H1 (cell line): ENCODE measurements at regions not wholly inside any gene's neighbourhood (a gene's known extent, or its start where the extent isn't known, plus 50 kb on each side); places are given as distances from the start of the nearest gene placed in this dataset.

Source experiments
- CTCF ChIA-PET: fragments of 300-600 bp; sonication (Branson Sonifier 250); formaldehyde crosslinking; loops from one replicate; lab custom pipeline; 2021; ENCODE audit not compliant: partially characterized antibody; lab: Charles Lee
- POLR2A ChIA-PET: fragments of 300-600 bp; sonication (Branson Sonifier 250); formaldehyde crosslinking; loops from one replicate; lab custom pipeline; 2021; ENCODE audit warnings: inconsistent platforms; ENCODE audit not compliant: partially characterized antibody; lab: Charles Lee
- DNase-seq, 2 experiments: peaks; one replicate each; pipeline versions ENCODE4 v3.0.0 to v3.0.0-alpha.2; 2010 to 2022; ENCODE audit warnings: low spot score in 2 of 2, low read depth in 1 of 2, mixed read lengths in 1 of 2
- FAIRE-seq: peaks from 2 replicates; lab custom pipeline; 2011; peaks lifted over from hg19 to GRCh38; lab: Jason Lieb, UNC
- H2AFZ ChIP-seq: 2 replicates; pipeline ENCODE4 v1.8.1; 2012; ENCODE audit warnings: low read length, inconsistent platforms
- H2AK5ac ChIP-seq: 2 replicates; pipeline ENCODE4 v1.6.1; 2013; ENCODE audit warnings: low read depth, low read length
- H2BK120ac ChIP-seq: replicated peaks from 2 replicates; pipeline ENCODE3; 2013; ENCODE audit warnings: low read depth, low read length, inconsistent platforms
- H2BK12ac ChIP-seq: 2 replicates; pipeline ENCODE4 v1.6.1; 2013; ENCODE audit warnings: low read depth, low read length
- H2BK15ac ChIP-seq: 2 replicates; pipeline ENCODE4 v1.6.1; 2013; ENCODE audit warnings: low read length
- H2BK20ac ChIP-seq: 2 replicates; pipeline ENCODE4 v1.6.1; 2013; ENCODE audit warnings: low read length
- H2BK5ac ChIP-seq: 2 replicates; pipeline ENCODE4 v1.6.1; 2013; ENCODE audit warnings: low read depth, low read length
- H3K14ac ChIP-seq: 2 replicates; pipeline ENCODE4 v1.6.1; 2013; ENCODE audit warnings: inconsistent platforms; ENCODE audit not compliant: insufficient read length
- H3K18ac ChIP-seq: 2 replicates; pipeline ENCODE4 v1.6.1; 2013; ENCODE audit warnings: low read length; ENCODE audit errors: extremely low read depth
- H3K23ac ChIP-seq: 2 replicates; pipeline ENCODE4 v1.6.1; 2013; ENCODE audit warnings: inconsistent platforms; ENCODE audit not compliant: insufficient read length
- H3K23me2 ChIP-seq: 2 replicates; pipeline ENCODE4 v1.6.1; 2013; ENCODE audit warnings: low read depth, low read length
- H3K27ac ChIP-seq: 2 replicates; pipeline ENCODE4 v1.6.1; 2011; ENCODE audit warnings: low read depth, low read length, inconsistent platforms
- H3K27me3 ChIP-seq, 4 experiments: replicated peaks in 1 of 4; 1 replicate in 1 of 4; 2 replicates in 3 of 4; pipeline versions ENCODE4 v1.6.1 to v1.8.1; 2011 to 2013; ENCODE audit warnings: low read length in 3 of 4, mild to moderate bottlenecking in 3 of 4, inconsistent platforms in 2 of 4, mixed read lengths in 2 of 4, moderate library complexity in 1 of 4; ENCODE audit not compliant: control insufficient read depth in 3 of 4, insufficient read depth in 3 of 4; ENCODE audit errors: extremely low read depth in 1 of 4
- H3K36me3 ChIP-seq, 4 experiments: 2 replicates each; pipeline versions ENCODE4 v1.6.1 to v1.8.1; 2011 to 2013; ENCODE audit warnings: mild to moderate bottlenecking in 4 of 4, low read length in 3 of 4, moderate library complexity in 2 of 4, control low read depth in 1 of 4, inconsistent platforms in 1 of 4; ENCODE audit not compliant: insufficient read depth in 4 of 4, control insufficient read depth in 2 of 4
- H3K4ac ChIP-seq: replicated peaks from 2 replicates; pipeline ENCODE3; 2013; ENCODE audit warnings: low read length, low read depth, mixed read lengths, inconsistent platforms; ENCODE audit not compliant: insufficient read length
- H3K4me1 ChIP-seq, 4 experiments: replicated peaks in 1 of 4; 1 replicate in 1 of 4; 2 replicates in 3 of 4; pipeline versions ENCODE4 v1.6.1 to v1.8.1; 2011 to 2013; ENCODE audit warnings: low read length in 3 of 4, inconsistent platforms in 2 of 4, mixed read lengths in 1 of 4; ENCODE audit not compliant: insufficient read depth in 4 of 4, control insufficient read depth in 3 of 4
- H3K4me2 ChIP-seq, 2 experiments: 2 replicates each; pipeline versions ENCODE4 v1.6.1 to v1.8.1; 2011 to 2013; ENCODE audit warnings: low read depth in 2 of 2, low read length in 2 of 2, control low read depth in 1 of 2, inconsistent platforms in 1 of 2, mild to moderate bottlenecking in 1 of 2; ENCODE audit not compliant: insufficient read depth in 1 of 2
- H3K4me3 ChIP-seq, 4 experiments: fragments of 200-600, 300-600 bp in 1 of 4; sonication (generic), shearing (Covaris generic), sonication (Bioruptor Twin) in 1 of 4; 2 replicates each; pipeline versions ENCODE4 v1.5.1 to v1.8.1; 2011 to 2016; ENCODE audit warnings: low read length in 4 of 4, low read depth in 3 of 4, control low read depth in 2 of 4, inconsistent platforms in 2 of 4, mild to moderate bottlenecking in 2 of 4, mixed read lengths in 1 of 4, moderate library complexity in 1 of 4; ENCODE audit not compliant: insufficient read depth in 2 of 4; ENCODE audit errors: extremely low read depth in 1 of 4
- H3K56ac ChIP-seq: replicated peaks from 2 replicates; pipeline ENCODE3; 2013; ENCODE audit warnings: low read depth, mild to moderate bottlenecking, mixed read lengths, low read length, inconsistent platforms; ENCODE audit not compliant: insufficient read length
- H3K79me1 ChIP-seq: 2 replicates; pipeline ENCODE4 v1.6.1; 2013; ENCODE audit warnings: low read depth, low read length, control low read depth
- H3K79me2 ChIP-seq, 2 experiments: 2 replicates each; pipeline versions ENCODE4 v1.6.1 to v1.8.1; 2012 to 2013; ENCODE audit warnings: low read length in 2 of 2, mild to moderate bottlenecking in 2 of 2, inconsistent platforms in 1 of 2; ENCODE audit not compliant: insufficient read depth in 2 of 2, control insufficient read depth in 1 of 2
- H3K9ac ChIP-seq, 4 experiments: replicated peaks in 1 of 4; 1 replicate in 1 of 4; 2 replicates in 3 of 4; pipeline versions ENCODE4 v1.6.1 to v1.8.1; 2011 to 2013; ENCODE audit warnings: low read depth in 3 of 4, low read length in 3 of 4, control low read depth in 2 of 4, mild to moderate bottlenecking in 2 of 4, moderate library complexity in 2 of 4, inconsistent platforms in 1 of 4; ENCODE audit errors: extremely low read depth in 1 of 4
- H3K9me3 ChIP-seq, 2 experiments: 2 replicates each; pipeline versions ENCODE4 v1.6.1 to v1.8.1; 2012 to 2013; ENCODE audit warnings: mild to moderate bottlenecking in 2 of 2, moderate library complexity in 2 of 2, control low read depth in 1 of 2, inconsistent platforms in 1 of 2, low read depth in 1 of 2, low read length in 1 of 2, mixed read lengths in 1 of 2; ENCODE audit not compliant: insufficient read depth in 2 of 2
- H4K20me1 ChIP-seq, 2 experiments: replicated peaks in 1 of 2; 2 replicates each; pipeline versions ENCODE3 to v1.8.1; 2011 to 2013; ENCODE audit warnings: inconsistent platforms in 2 of 2, low read length in 2 of 2, mild to moderate bottlenecking in 1 of 2; ENCODE audit not compliant: insufficient read depth in 2 of 2, control insufficient read depth in 1 of 2
- H4K5ac ChIP-seq: 2 replicates; pipeline ENCODE4 v1.6.1; 2013; ENCODE audit warnings: low read length, low read depth, mixed read lengths, inconsistent platforms; ENCODE audit not compliant: insufficient read length
- H4K8ac ChIP-seq: 2 replicates; pipeline ENCODE4 v1.8.0; 2013; ENCODE audit warnings: mild to moderate bottlenecking, moderate library complexity, low read length, inconsistent platforms; ENCODE audit not compliant: insufficient read depth; ENCODE audit errors: extremely low read depth
- H4K91ac ChIP-seq: replicated peaks from 2 replicates; pipeline ENCODE3; 2013; ENCODE audit warnings: low read length, mixed read lengths, inconsistent platforms; ENCODE audit not compliant: insufficient read length
- BCL11A ChIP-seq, 2 experiments: IDR thresholded peaks; one replicate each; pipeline ENCODE4 v1.6.1; 2011; ENCODE audit warnings: low read depth in 2 of 2, low read length in 2 of 2, mild to moderate bottlenecking in 2 of 2
- E2F6 ChIP-seq: IDR thresholded peaks from 2 replicates; pipeline ENCODE4 v1.6.1; 2012; ENCODE audit warnings: inconsistent platforms
- EGR1 ChIP-seq: IDR thresholded peaks from 2 replicates; pipeline ENCODE4 v1.6.1; 2011; ENCODE audit warnings: low read depth, low read length, borderline replicate concordance
- EZH2 ChIP-seq: fragments of 200-600 bp; sonication (generic); IDR thresholded peaks from 2 replicates; pipeline ENCODE4 v1.7.1; 2012; ENCODE audit warnings: low read depth, mild to moderate bottlenecking, moderate library complexity, low read length, inconsistent platforms; ENCODE audit not compliant: severe bottlenecking
- KDM1A ChIP-seq: fragments of 200-600, 300-600 bp; sonication (generic); IDR thresholded peaks from 2 replicates; pipeline ENCODE4 v1.7.1; 2016; ENCODE audit warnings: mild to moderate bottlenecking, low read length, borderline replicate concordance
- KDM5A ChIP-seq: fragments of 200-600 bp; IDR thresholded peaks from 2 replicates; pipeline ENCODE4 v1.7.1; 2012; ENCODE audit warnings: mild to moderate bottlenecking, low read length, inconsistent platforms, mixed read lengths
- MAFK ChIP-seq: IDR thresholded peaks from 2 replicates; pipeline ENCODE4 v1.6.1; 2012; ENCODE audit warnings: low read depth, mild to moderate bottlenecking, improper control_type of control experiment, low read length
- NANOG ChIP-seq: IDR thresholded peaks from 2 replicates; pipeline ENCODE4 v1.6.1; 2011; ENCODE audit warnings: low read length, low read depth, mild to moderate bottlenecking, inconsistent platforms; ENCODE audit not compliant: insufficient read depth, poor library complexity, severe bottlenecking
- NRF1 ChIP-seq: IDR thresholded peaks from 2 replicates; pipeline ENCODE4 v1.6.1; 2011; ENCODE audit warnings: mild to moderate bottlenecking, low read depth, low read length, improper control_type of control experiment
- PHF8 ChIP-seq: fragments of 200-600 bp; sonication (generic); conservative IDR thresholded peaks from 2 replicates; pipeline ENCODE4 v1.7.1; 2012; ENCODE audit warnings: low read depth, mild to moderate bottlenecking, inconsistent platforms, low read length, moderate library complexity
- SIX5 ChIP-seq: IDR thresholded peaks from 2 replicates; pipeline ENCODE4 v1.6.1; 2011; ENCODE audit warnings: mild to moderate bottlenecking, low read depth, low read length
- SP2 ChIP-seq: IDR thresholded peaks from 2 replicates; pipeline ENCODE4 v1.6.1; 2012; ENCODE audit warnings: mild to moderate bottlenecking, low read length, inconsistent platforms

- no peak overlapping the region for H4K8ac ChIP-seq
- ChIA-PET POLR2A (no interaction called here), CTCF (interaction anchor here (0.7 to 4.0 kb wide), 9 partner anchors 11 to 400 kb away, joined by 3 to 19 read pairs (median 4); no protein-coding TSS in a partner anchor)
- no peaks in the 10 kb centered on the region for H4K20me1 ChIP-seq
- no peaks in the 10 kb centered on the region for H3K79me1 ChIP-seq
- no peak overlapping the region for H3K27ac ChIP-seq
- no peak overlapping the region for H2BK120ac ChIP-seq
- no peaks in the 10 kb centered on the region for H3K79me2 ChIP-seq
- no peak overlapping the region for H2BK15ac ChIP-seq
- H2AK5ac ChIP-seq: no peak overlapping the region
- H3K4me2 ChIP-seq: no peak overlapping the region
- H3K4ac ChIP-seq: no peak overlapping the region
- no peak overlapping the region for H3K18ac ChIP-seq
- no peak overlapping the region for H2BK12ac ChIP-seq
- H3K14ac ChIP-seq: no peak overlapping the region
- no peak overlapping the region for H4K91ac ChIP-seq
- H3K27me3 ChIP-seq: no peaks in the 10 kb centered on the region
- H3K9me3 ChIP-seq: no peaks in the 10 kb centered on the region
- H2BK5ac ChIP-seq: no peak overlapping the region
- H3K4me3 ChIP-seq: no peak overlapping the region
- H3K23me2 ChIP-seq: no peaks in the 10 kb centered on the region; the same call in 1 of the 2 replicates
- H3K9ac ChIP-seq: no peak overlapping the region
- no peak overlapping the region for H2AFZ ChIP-seq
- no peak overlapping the region for H2BK20ac ChIP-seq
- TF ChIP-seq NANOG: no peak
- no peak for TF ChIP-seq E2F6
- no peak for TF ChIP-seq EZH2
- TF ChIP-seq KDM5A: no peak
- TF ChIP-seq SIX5: no peak
- TF ChIP-seq SP2: no peak
- no peak for TF ChIP-seq BCL11A (IDR thresholded peaks at IDR 0.05; ENCODE audit: low read depth in 2 of 2, low read length in 2 of 2)
- no peak for TF ChIP-seq KDM1A
- no peak for TF ChIP-seq PHF8
- TF ChIP-seq MAFK: no peak
- TF ChIP-seq EGR1: no peak
- no peak for TF ChIP-seq NRF1
- H3K56ac ChIP-seq: no peak overlapping the region
- no peaks in the 10 kb centered on the region for H3K4me1 ChIP-seq
- no peaks in the 10 kb centered on the region for H3K36me3 ChIP-seq
- no peak overlapping the region for H4K5ac ChIP-seq
- DNase-seq (no peak), FAIRE-seq (no peak)
- no peak overlapping the region for H3K23ac ChIP-seq
These were observed 444.0 kb downstream of the MFSD1 start for GRCh38 chr3:159245871-159246270.
